Activated T-cell treated with anti-CD3 and anti-CD28 coated beads, Interleukin-2, amount 50 U/mL, for 48 hours (primary cell): ENCODE measurements at regions not wholly inside any gene's neighbourhood (a gene's known extent, or its start where the extent isn't known, plus 50 kb on each side); places are given as distances from the start of the nearest gene placed in this dataset.

ENCODE experiments used
- DNase-seq, 2 experiments: peaks; one replicate each; pipeline ENCODE4 v3.0.0-alpha.2; 2020

- no peak for DNase-seq
Observed at GRCh38 chr4:144494280-144494679, 151.7 kb upstream of the HHIP start.

GRCh38 chr4:144495944-144496343 is 150.0 kb upstream of the HHIP start:
- no peak for DNase-seq

GRCh38 chr4:144499777-144500176 is 146.2 kb upstream of the HHIP start:
- DNase-seq: no peak

- DNase-seq: no peak
Observed at GRCh38 chr4:144501231-144501780, 144.7 kb upstream of the HHIP start.

GRCh38 chr4:144504883-144505282 is 141.1 kb upstream of the HHIP start:
- DNase-seq: no peak

- no peak for DNase-seq
Observed at GRCh38 chr4:144507311-144508101, 138.4 kb upstream of the HHIP start.

DNA sequence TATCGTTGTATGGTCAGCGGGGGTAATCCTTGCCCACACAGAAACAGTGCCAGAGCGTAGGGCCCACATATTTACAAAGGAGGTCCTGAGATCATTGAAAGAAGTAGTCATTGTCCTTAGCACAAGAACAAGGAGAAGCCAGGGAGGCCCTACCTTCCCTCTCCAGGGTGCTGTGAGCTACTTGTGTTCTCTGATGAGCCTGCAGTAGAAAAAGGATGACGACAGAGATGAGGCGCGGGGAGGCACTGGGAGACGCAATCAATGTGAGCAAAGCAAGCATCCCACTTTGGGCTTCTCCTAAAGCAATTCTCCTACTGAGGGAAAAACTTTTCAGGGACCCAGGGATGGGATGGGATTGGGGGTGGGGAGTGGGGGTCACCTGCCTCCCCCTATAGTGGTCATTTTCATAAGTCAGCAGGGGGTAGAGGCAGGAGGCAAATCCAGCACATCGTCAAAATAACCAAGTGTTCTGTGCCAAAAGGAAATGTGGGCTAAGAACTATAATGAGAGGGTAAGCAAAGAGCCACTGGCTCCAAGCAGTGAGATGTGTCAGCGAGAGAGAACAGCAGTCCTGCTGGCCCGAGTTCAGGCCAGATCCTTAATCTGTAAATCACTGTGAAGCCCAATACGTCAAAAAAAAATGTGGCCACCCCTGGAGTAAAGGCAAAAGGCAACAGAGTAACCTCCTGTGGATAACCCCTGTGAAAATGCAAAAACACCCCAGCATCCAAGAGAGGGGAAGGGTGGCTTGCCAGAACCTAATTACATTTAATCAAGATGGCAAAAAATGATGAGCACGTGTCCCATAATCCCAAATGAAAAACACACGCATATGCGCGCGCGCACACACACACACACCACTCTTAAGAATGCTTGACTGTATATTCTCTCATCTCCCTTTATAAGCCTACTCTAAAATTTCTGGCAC is 136.6 kb upstream of the HHIP start:
- no peak for DNase-seq

- no peak for DNase-seq
Observed at GRCh38 chr4:144514736-144515135, 131.2 kb upstream of the HHIP start.

- DNase-seq: no peak
Observed at GRCh38 chr4:144518181-144518895, 127.6 kb upstream of the HHIP start.

GRCh38 chr4:144531841-144532240 is 114.1 kb upstream of the HHIP start:
- no peak for DNase-seq

GRCh38 chr4:144547678-144548298 is 98.2 kb upstream of the HHIP start:
- DNase-seq: no peak

DNA sequence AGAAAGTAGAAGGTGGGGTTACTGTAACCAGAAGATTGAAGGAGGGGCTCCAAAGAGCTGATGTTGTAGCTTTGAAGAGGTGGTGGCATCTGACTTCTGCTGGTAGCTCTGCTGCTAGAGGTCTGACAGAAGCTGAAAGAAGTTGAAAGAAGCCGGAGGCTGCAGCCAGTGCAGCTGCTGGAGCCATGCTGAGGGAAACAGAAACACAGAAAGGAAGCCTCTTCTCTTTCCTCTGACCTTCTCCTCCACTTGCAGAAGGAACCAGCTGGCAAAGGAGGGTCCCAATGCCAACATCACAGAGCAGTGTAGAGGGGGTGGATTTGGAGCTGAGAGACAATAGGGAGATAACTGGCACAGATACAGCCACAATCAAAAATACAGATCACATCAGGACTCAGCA is 89.3 kb upstream of the HHIP start:
- no peak for DNase-seq

DNA sequence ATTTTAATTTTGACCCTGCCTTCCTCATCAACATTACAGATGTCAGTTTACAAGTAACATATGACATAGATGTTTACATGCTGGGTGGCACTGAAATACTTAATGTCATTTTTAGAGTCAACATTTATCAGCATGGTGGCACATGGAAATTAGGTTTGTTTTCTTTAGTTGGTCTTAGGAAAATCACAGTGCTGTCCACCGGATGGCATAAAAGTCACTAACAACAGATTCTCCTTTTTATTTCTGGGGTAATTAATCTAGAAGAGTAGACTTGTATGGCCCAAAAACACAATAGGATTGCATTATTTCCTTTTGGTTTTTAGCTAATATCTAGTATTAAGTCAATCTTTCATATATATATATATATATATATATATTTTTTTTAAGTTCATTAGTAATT is 88.6 kb upstream of the HHIP start:
- DNase-seq: no peak

GRCh38 chr4:144562019-144562705 is 83.8 kb upstream of the HHIP start:
- no peak for DNase-seq

GRCh38 chr4:144564358-144564757 is 81.6 kb upstream of the HHIP start:
- no peak for DNase-seq

GRCh38 chr4:144565527-144566195 is 80.3 kb upstream of the HHIP start:
- no peak for DNase-seq

GRCh38 chr4:144572660-144573059 is 73.3 kb upstream of the HHIP start:
- DNase-seq: no peak

DNA sequence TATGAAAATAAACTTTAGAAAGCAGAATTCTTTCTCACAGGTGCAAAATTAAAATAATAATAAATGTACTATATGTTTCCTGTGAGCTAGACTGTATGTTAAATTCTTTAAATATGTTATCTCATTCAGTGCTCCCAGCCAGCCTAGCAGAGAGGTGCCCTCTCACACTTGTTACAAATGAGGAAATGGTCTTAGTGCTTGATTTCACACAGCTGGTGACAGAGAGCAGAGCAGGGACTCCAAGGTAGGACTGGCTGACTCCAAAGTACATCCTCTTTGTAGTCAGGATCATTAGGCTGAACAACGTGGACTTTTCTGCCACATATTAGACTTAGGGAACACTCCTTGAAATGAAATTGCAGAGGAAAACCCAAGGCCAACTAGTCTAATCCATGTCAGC is 72.0 kb upstream of the HHIP start:
- DNase-seq: no peak

- no peak for DNase-seq
Observed at GRCh38 chr4:144574509-144574908, 71.4 kb upstream of the HHIP start.

- no peak for DNase-seq
Observed at GRCh38 chr4:144575181-144575580, 70.8 kb upstream of the HHIP start.

DNA sequence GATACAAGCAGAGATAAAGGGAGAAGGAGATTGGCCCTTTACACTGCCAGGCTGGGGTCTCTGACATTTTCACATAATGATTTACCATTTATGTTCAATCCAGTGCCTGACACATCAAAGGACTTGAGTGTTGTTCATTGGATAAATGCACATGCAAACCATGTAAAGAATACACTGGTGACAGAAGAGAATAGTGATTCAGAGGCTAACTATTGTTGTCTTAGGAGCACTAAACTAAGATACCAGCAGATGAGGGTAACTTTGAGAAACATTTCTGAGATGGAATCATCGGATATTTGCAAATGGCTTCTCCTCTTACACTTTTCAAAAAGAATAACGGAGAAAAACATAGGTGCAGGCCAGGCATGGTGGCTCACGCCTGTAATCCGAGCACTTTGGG is 67.3 kb upstream of the HHIP start:
- DNase-seq: no peak
